LNCaP clone FGC (cell line): ENCODE measurements at regions not wholly inside any gene's neighbourhood (a gene's known extent, or its start where the extent isn't known, plus 50 kb on each side); places are given as distances from the start of the nearest gene placed in this dataset.

Source experiments
- DNase-seq: peaks from one replicate; pipeline ENCODE4 v3.0.0-alpha.2; 2011; ENCODE audit warnings: low read depth
- H3K4me3 ChIP-seq: 2 replicates; pipeline ENCODE4 v1.5.1; 2011; ENCODE audit warnings: mild to moderate bottlenecking, low read depth, low read length, control low read depth
- TF ChIP-seq, protein P1 (sequence below): IDR thresholded peaks from 2 replicates; pipeline ENCODE4 v1.5.1; 2012; ENCODE audit warnings: mild to moderate bottlenecking; ENCODE audit not compliant: control insufficient read depth, insufficient read depth; ENCODE audit errors: extremely low read depth

DNA sequence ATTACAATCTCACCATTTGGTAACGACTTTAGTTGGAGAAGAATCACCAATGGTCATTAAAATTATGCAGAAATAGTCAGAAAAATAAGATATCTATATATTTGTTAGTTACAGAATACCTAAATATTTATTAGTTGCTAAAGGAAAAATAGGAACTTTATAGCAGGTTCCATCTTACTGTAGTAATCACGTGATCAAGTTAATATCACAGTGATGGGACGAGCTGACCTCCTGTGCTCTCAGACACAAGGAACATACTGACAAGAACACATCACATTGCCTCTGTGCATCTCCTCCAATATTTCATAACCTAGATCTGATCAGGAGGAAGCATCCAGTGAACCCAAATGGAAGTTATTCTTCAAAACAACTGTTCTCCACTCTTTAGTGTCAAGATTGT lies 215.3 kb downstream of the GALR1 start:
- TF ChIP-seq, protein P1, sequence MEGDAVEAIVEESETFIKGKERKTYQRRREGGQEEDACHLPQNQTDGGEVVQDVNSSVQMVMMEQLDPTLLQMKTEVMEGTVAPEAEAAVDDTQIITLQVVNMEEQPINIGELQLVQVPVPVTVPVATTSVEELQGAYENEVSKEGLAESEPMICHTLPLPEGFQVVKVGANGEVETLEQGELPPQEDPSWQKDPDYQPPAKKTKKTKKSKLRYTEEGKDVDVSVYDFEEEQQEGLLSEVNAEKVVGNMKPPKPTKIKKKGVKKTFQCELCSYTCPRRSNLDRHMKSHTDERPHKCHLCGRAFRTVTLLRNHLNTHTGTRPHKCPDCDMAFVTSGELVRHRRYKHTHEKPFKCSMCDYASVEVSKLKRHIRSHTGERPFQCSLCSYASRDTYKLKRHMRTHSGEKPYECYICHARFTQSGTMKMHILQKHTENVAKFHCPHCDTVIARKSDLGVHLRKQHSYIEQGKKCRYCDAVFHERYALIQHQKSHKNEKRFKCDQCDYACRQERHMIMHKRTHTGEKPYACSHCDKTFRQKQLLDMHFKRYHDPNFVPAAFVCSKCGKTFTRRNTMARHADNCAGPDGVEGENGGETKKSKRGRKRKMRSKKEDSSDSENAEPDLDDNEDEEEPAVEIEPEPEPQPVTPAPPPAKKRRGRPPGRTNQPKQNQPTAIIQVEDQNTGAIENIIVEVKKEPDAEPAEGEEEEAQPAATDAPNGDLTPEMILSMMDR = no peak
- DNase-seq = no peak
- no peak overlapping the region for H3K4me3 ChIP-seq

DNA sequence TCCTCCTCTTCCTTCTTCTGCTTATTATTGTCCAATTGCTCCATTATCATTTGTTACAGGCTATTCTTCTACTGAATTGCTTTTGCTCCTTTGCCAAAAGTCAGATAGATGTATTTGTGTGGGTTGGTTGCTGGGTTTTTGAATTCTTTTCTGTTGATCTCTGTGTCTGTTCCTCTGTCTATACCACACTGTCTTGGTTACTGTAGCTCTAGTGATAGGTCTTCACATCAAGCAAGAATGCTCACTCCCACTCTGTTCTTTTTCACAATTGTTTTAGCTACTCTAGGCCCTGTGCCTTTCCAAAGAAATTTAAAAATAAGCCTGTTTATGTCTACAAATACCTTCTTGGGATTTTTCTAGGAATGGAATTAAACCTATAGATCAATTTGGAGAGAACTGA lies 217.2 kb downstream of the GALR1 start:
- H3K4me3 ChIP-seq = no peak overlapping the region
- no peak for DNase-seq
- TF ChIP-seq, protein P1 = no peak

DNA sequence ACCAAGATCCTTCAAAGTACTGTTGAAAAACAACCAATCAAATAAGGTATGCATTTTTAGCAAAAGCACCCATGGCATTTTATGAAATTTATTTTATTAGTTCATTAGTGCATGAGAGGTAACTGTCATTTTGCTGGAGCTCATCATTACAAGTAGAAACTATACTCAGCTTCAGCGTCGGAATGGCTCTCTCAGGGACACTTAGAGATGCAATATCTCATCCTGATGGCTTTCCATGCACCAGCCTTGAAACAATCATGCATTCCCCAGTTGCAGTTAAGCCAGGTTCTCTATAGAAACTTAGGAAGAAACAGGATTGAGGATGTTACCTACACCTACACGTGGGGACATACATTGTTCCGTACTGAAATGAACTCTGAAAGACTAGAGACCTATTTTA lies 219.5 kb downstream of the GALR1 start:
- TF ChIP-seq, protein P1 = no peak
- DNase-seq = no peak
- no peak overlapping the region for H3K4me3 ChIP-seq

DNA sequence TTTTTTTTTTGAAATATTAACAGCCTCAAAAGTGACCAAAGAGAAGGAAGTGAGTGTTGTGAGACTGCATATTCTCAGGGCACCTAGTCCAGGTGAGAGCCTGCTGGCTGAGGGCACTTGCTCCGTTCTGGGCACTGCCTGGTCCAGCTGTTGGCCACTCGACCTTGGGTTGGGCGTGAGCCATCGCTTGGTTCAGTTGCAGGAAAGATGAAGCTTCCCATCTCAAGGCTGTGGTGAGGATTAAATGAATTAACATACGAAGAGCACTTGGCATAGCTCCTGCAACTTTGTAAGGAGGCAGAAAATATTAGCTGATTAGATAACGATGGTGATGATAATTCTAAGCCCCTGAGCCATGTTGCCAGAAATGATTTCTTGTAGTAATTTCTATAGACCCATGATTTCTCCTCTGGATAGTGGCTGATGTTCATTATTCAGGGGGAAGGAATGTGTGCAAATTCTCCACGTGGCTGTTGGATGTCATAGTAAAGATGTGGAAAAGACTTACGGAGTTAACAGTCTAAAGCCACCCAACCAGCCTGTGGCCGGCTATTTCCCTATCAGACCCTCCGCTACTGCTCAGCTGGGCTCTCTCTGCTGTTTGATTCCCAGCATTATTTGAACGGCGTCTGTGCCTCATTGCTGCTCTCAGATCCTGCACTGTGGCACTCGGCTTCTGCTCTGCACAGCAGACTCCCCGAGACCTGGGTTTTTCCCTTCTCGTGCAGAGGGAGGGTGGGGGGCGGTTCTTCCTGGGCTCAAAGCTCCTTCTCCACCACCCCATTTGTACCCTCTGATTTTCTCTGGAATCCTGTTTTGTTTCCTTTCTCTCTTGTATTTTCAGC lies 221.1 kb downstream of the GALR1 start:
- no peak overlapping the region for H3K4me3 ChIP-seq
- TF ChIP-seq, protein P1 = no peak
- no peak for DNase-seq

DNA sequence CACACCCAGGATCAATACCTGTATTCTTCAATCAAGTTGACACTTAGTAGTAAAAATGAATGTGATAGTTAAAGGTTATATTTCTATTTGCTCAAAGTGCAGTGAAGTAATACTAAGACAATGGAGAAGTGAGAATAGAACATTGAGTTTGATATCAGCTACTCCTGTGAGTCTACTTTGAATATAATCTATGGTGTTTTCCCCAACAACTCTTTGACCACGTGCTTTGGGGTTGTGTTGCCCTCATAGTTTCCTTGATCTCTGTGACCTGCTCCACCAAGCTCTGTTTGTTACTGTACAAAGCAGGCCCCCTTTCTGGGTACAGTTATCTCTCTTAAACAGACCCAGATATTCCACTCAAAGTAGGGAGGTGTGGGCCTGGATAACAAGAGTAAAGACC lies 222.9 kb downstream of the GALR1 start:
- no peak overlapping the region for H3K4me3 ChIP-seq
- no peak for DNase-seq
- TF ChIP-seq, protein P1 = no peak

DNA sequence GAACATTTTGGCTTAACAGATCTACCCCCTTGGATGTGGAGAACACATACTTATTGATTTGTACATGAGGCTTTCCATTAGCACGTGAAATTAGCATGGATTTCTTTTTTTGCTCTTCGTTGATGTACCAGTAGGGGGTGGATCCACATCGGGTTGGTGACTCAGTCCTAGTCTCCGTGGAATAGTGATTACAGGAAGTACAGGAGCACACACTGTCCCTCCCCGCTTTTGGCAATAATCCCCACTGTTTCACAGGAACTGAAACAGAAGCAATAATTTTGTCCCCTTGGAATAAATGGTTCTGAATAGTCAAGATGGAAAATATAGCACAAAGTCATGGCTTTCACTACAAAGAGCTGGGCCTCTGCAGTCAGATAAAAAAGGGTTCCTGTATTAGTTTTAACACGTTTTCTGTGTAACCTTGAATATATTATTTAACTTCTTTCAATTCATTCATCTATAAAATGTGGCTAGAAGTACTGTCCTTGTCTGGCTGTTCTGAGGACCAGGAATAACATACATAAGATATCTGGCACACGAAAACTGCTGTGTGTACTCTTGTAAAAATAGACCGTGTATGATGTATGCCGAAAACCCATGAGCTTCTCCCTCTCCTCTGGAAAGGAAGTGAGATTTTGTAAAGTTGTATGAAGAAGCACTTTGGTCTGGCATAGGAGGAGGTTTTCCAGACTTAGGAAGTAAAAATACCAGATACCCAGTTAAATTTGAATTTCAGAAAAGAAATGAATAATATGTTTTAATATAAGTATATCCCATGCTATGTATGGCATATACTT lies 229.2 kb downstream of the GALR1 start:
- no peak overlapping the region for H3K4me3 ChIP-seq
- peak; percentile 13 for DNase-seq
- TF ChIP-seq, protein P1 = peak; percentile 29; the same call in 1 of the 2 replicates

DNA sequence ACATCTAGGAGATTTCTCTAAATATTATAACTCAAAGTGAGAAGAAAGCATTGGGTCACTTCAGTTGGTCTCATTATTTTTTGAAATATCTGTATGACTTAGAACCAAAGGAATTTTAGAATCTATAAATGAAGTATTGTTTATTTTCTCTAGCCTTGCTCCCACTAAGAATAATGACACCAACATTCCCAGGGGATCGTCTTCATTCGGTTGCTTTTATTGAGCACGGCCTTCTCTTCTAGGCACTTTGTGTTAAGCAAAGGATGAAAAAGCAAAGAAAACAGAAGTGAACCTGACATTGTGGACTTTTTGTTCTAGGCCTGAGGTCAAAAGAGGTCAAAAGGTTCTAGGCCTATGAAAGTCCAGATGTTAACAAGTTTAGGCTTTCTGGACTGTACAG lies 231.9 kb downstream of the GALR1 start:
- no peak for DNase-seq
- no peak overlapping the region for H3K4me3 ChIP-seq
- TF ChIP-seq, protein P1 = no peak
